ENCODE measurements at regions not wholly inside any gene's neighbourhood (a gene's known extent, or its start where the extent isn't known, plus 50 kb on each side); places are given as distances from the start of the nearest gene placed in this dataset.

DNA sequence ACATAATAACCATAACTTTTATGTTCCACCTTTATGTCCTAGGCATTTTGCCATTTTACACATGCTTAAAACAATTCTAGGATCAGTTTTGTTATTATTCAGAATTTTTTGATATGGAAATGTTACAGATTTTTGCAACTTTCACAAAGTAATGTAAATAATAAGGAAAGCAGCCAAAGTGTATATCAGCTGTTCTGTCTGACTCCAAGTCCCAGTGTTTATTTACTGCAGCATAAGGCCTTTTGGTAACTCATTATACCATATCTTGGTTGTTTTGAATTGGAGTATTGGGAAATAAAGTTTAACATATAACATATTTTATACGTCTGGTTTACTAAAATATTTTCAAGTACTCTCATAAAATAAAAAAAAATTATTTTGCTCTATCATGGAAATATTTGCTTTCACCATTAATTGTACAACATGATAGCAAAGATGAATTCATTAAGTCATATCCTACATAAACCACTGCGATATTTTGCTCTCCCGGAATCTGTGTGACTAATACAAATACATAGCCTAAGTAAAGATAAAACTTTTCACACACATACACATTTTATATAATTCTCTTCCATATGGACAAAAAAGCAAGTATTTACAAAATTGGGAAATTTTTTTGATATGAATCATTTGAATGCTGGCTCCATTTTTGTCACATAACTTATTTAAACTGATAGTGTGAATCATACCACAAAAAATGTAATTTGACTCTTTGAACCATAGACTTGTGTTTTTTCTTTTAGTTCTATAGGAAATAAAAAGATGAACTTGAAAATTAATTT lies 399.0 kb downstream of the PABPC4L start:
- H3K9me3 ChIP-seq: no peaks in the 10 kb centered on the region
- H3K4me1 ChIP-seq: no peaks in the 10 kb centered on the region
- H3K36me3 ChIP-seq: no peaks in the 10 kb centered on the region

GRCh38 chr4:133801883-133802282 lies 399.7 kb downstream of the PABPC4L start:
- no peaks in the 10 kb centered on the region for H3K36me3 ChIP-seq
- no peak overlapping the region for H3K4me3 ChIP-seq
- H3K9me3 ChIP-seq: no peaks in the 10 kb centered on the region
- H3K4me1 ChIP-seq: no peaks in the 10 kb centered on the region
- H3K27ac ChIP-seq: no peak overlapping the region
- DNase-seq (ENCODE audit: low spot score in 2 of 2): no peak
- no peaks in the 10 kb centered on the region for H3K27me3 ChIP-seq
- TF ChIP-seq, protein P1, sequence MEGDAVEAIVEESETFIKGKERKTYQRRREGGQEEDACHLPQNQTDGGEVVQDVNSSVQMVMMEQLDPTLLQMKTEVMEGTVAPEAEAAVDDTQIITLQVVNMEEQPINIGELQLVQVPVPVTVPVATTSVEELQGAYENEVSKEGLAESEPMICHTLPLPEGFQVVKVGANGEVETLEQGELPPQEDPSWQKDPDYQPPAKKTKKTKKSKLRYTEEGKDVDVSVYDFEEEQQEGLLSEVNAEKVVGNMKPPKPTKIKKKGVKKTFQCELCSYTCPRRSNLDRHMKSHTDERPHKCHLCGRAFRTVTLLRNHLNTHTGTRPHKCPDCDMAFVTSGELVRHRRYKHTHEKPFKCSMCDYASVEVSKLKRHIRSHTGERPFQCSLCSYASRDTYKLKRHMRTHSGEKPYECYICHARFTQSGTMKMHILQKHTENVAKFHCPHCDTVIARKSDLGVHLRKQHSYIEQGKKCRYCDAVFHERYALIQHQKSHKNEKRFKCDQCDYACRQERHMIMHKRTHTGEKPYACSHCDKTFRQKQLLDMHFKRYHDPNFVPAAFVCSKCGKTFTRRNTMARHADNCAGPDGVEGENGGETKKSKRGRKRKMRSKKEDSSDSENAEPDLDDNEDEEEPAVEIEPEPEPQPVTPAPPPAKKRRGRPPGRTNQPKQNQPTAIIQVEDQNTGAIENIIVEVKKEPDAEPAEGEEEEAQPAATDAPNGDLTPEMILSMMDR (IDR thresholded peaks at IDR 0.05): no peak
- no peak for TF ChIP-seq POLR2A (IDR thresholded peaks at IDR 0.05)
- no peak for TF ChIP-seq EP300 (IDR thresholded peaks at IDR 0.05)

More for the DNA sequence above, 399.0 kb downstream of the PABPC4L start:
- no peak overlapping the region for H3K4me3 ChIP-seq
- TF ChIP-seq EP300 (IDR thresholded peaks at IDR 0.05): no peak
- TF ChIP-seq POLR2A (IDR thresholded peaks at IDR 0.05): no peak
- TF ChIP-seq, protein P1 (IDR thresholded peaks at IDR 0.05): no peak
- WGBS, 2 donors: 71 to 81% methylated on average over 3 of the region's 3 CpGs
- H3K27ac ChIP-seq: no peak overlapping the region
- no peak for DNase-seq (ENCODE audit: low spot score in 2 of 2)
- H3K27me3 ChIP-seq: no peaks in the 10 kb centered on the region

DNA sequence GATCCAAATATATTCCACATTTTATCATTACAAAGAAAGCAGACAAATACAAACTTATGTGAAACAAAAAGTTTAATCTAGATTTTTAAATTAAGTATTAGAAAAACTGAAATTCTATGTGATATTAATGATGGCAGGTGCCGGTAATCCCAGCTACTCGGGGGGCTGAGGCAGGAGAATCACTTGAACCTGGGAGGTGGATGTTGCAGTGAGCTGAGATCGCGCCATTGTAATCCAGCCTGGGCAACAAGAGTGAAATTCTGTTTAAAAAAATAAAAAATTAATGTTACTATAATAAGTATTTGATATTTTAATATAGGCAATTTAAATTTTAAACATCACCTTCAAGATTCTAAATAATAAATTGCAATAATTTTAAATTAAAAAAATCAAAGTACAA lies 400.6 kb downstream of the PABPC4L start:
- WGBS, 2 donors: 91 to 94% methylated on average over 4 of the region's 4 CpGs
- Histone ChIP-seq H3K27ac (no peak overlapping the region), H3K9me3 (no peaks in the 10 kb centered on the region), H3K36me3 (no peaks in the 10 kb centered on the region), H3K4me3 (no peak overlapping the region), H3K27me3 (no peaks in the 10 kb centered on the region), H3K4me1 (no peaks in the 10 kb centered on the region)
- TF ChIP-seq POLR2A (IDR thresholded peaks at IDR 0.05) (no peak), EP300 (IDR thresholded peaks at IDR 0.05) (no peak)
- TF ChIP-seq, protein P1 (IDR thresholded peaks at IDR 0.05): no peak
- no peak for DNase-seq (ENCODE audit: low spot score in 2 of 2)

DNA sequence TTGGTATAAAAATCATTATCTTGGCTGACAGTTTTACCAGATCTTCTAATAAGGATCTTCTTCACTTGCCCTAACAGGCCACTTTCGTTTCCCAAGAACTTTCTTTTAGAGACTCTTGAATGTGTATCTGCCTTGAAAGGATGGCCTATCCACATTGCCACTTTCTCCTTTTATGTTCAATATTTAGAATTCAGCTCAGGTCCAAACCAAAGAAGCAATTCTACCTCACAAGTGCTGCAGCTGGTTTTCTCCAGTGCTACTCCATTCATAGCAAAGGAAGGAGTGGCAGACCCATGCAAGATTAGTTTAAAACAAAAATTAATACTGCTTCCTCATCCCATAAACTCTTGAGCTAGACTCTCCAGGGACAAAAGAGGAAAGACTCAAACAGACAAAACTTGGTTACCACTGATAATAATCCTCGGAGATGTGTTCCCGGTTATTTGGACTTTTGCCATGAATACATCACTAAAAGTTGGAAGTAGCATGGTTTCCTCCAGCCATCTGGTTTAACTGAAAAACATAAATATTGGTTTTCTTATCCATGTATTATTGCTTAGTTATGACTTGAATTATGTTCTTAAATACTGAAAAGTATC lies 401.8 kb downstream of the PABPC4L start:
- WGBS, 2 donors: 43 to 44% methylated on average over 3 of the region's 3 CpGs
- Histone ChIP-seq H3K27me3 (no peaks in the 10 kb centered on the region), H3K9me3 (no peaks in the 10 kb centered on the region), H3K27ac (no peak overlapping the region), H3K36me3 (no peaks in the 10 kb centered on the region), H3K4me1 (no peaks in the 10 kb centered on the region), H3K4me3 (no peak overlapping the region)
- no peak for DNase-seq (ENCODE audit: low spot score in 2 of 2)
- TF ChIP-seq POLR2A (IDR thresholded peaks at IDR 0.05) (no peak), EP300 (IDR thresholded peaks at IDR 0.05) (no peak)
- TF ChIP-seq, protein P1 (IDR thresholded peaks at IDR 0.05): no peak

DNA sequence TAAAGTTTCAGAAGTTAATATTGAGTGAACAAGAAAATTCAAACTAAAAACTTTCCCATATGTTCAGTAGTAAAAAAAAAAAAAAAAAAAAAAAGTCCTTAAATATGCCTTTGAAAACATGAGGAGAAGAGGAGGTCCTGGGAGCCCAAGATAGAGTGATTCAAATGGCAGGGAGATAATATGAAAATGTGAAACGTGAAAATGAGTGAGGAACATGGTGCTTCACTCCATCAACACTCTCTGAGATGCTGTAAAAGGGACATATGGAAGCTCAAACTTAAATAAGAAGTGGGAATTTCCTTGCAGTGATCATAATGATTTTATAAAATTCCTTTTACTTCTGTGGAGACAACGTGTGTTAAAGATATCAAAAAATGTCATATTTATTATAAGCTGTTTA lies 423.9 kb downstream of the PABPC4L start:
- Histone ChIP-seq H3K27me3 (no peaks in the 10 kb centered on the region), H3K36me3 (no peaks in the 10 kb centered on the region), H3K4me3 (no peak overlapping the region), H3K4me1 (no peaks in the 10 kb centered on the region), H3K27ac (no peak overlapping the region), H3K9me3 (no peaks in the 10 kb centered on the region)
- TF ChIP-seq, protein P1 (IDR thresholded peaks at IDR 0.05): no peak
- no peak for TF ChIP-seq EP300 (IDR thresholded peaks at IDR 0.05)
- no peak for TF ChIP-seq POLR2A (IDR thresholded peaks at IDR 0.05)
- no peak for DNase-seq (ENCODE audit: low spot score in 2 of 2)
- 80 to 83% methylated on average over 2 of the region's 2 CpGs for WGBS, 2 donors

Measured in tibial nerve (tissue), 4 donors.